AG08395 (cell line): ENCODE measurements at regions not wholly inside any gene's neighbourhood (a gene's known extent, or its start where the extent isn't known, plus 50 kb on each side); places are given as distances from the start of the nearest gene placed in this dataset.

ENCODE experiments used
- DNase-seq: peaks from one replicate; pipeline ENCODE4 v3.0.0; 2012; ENCODE audit warnings: mixed read lengths, low spot score

DNA sequence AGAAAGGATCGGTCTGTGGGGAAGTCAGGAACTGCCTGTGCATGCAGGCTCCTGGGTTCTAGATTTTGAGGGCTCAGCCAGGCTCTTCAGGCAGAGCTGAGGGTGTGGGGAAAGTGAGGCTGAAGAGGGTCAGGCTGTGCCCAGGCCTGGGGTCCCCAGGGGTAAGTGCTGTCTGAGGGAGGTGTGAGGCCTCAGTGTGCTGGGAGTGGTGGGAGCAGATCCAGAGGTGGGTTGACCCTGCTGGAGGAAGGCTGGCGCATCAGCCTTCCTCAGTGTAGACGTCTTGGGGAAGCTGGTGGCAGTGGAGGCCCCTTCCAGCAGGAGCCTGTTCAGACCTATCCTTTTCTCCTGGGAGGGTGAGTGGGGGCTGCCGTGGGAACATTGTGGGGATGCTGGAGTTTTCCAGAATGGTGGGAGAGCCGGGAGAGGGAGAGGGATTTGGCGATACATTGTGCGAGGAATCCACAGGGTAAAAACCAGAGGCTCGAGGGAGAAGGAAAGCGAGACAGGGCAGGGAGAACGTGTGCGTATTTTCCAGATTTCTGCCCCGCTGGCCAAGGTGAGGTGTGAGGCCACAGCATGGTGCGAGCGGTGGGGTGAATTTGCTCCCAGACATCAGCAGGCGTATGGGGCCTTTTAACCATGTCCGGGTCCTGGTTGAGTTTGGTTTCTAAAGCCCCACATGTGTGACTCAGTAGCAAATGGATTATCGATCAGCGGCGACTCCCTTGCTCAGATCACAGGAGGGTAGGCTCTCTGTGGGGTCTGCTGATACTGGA, 237.7 kb downstream of the TEX29 start:
- DNase-seq = no peak

- no peak for DNase-seq
These were observed 238.3 kb downstream of the TEX29 start for GRCh38 chr13:111558700-111559088.

DNA sequence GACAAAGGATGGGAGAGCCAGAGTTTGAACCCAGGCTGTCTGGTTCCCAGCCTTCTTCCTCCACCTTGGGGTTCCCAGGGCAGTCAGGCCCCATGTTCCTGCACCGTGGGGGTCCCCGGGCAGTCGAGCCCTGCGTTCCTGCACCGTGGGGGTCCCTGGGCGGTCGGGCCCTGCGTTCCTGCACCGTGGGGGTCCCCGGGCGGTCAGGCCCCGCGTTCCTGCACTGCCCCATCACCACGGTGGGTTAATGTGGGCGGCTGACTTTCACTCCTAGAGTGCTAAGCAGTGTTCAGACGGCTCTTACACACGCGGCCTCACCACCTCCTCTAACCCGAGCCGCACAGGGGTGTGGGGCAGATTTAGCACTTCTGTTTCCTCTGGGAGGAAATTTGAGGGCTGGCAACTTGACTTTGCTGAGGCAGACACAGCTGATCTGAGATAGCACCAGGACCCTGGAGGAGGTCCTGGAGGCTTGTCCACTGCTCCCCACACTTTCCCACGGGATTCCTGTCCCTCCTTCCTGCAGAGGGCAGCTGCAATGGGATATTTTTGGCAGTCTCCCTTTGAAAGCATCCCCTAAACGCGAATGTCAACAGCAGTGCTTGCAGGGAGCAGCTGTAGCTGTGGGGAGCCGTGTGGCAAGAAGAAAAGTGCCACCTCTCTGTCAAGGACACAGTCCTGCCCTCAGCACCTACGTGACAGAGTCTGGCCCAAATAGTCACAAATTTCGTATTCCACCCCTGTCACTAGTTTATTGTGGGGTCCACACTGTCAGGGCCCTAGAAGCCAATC, 239.4 kb downstream of the TEX29 start:
- no peak for DNase-seq

- DNase-seq = no peak
These were observed 240.8 kb downstream of the TEX29 start for GRCh38 chr13:111561091-111561781.

DNA sequence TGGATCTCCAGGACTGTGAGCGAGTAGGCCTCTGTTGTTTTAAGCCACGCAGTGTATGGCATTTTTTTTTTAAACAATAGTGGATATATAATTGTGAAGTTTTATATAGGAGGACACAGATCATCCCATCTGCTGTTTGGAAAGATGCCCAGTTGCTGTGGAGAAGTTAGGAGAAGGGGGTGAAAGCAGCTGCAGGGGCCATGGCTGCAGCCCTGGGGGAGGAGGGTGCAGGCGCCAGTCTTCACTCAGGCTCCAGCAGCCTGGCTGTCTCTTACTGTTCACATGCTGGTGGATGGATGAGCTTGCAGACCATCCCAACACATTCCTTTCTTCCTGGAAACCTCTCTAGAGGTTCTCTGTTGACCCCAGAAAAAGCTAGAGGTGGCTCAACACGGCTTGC, 242.3 kb downstream of the TEX29 start:
- no peak for DNase-seq

DNA sequence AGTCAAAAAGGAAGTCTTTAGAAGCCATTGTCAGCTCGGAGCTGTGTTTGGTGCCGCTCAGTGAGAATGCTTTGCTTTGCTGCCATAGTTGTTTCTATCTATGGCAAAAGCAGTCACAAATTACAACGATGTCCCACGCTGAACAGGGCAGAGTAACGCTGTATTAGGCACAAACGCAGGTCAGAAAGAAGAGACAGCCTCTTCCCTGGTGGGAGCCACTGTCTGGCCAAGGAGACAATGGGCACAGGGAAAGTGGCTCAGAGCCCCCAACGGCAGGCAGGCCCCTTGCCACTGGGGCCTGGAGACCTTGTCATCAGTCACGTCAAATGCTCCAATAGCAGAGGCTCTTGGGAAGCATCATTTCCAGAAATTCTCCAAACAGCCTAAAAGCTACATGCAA, 244.2 kb downstream of the TEX29 start:
- no peak for DNase-seq

- no peak for DNase-seq
These were observed 245.0 kb downstream of the TEX29 start for GRCh38 chr13:111565400-111565799.

DNA sequence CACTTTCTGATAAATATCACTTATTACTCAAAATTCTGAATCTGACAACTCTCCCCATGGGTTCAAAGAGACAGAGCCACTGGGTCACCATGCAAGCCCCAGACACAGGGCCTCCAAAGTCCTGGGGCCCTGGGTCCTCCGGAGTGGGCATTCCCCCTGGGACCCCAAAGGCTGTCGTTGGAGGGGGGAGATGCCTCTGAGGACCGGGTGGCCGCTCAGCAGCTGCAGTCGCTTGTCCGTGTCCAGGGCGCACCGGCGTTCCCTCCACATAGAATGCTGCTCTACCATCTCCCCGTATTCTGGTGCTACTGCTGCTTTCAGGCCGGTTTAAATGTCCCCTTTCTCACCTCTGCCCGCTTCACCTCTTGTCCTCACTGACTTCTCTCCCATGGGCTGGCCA, 246.1 kb downstream of the TEX29 start:
- no peak for DNase-seq

DNA sequence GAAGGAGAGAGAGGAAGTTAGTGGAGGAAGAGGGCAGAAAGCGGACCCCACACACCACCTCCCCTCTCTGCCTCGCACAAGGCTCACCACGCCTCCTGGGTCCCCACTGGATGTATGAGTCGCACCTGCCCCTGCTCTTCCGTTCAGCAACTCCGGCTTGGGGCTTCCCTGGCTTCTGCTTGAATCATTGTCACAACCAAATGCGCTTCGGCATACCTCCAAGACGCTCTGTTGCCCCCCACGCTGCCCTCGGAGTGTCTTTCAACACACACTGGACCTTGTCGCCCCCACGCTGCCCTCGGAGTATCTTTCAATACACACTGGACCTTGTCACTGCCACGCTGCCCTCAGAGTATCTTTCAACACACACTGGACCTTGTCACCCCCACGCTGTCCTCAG, 247.2 kb downstream of the TEX29 start:
- DNase-seq = no peak

DNA sequence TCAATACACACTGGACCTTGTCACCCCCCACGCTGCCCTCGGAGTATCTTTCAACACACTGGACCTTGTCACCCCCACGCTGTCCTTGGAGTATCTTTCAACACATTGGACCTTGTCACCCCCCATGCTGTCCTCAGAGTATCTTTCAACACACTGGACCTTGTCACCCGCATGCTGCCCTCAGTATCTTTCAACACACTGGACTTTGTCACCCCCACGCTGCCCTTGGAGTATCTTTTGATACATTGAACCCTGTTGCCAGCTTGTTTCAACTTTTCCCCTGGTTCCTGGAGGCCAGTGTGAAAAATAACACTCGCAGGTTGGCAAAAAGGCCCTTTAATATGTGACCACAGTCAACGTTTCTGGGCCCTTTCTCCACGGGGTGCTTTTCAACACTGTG, 247.8 kb downstream of the TEX29 start:
- no peak for DNase-seq

GRCh38 chr13:111570911-111571310, 250.5 kb downstream of the TEX29 start:
- no peak for DNase-seq

DNA sequence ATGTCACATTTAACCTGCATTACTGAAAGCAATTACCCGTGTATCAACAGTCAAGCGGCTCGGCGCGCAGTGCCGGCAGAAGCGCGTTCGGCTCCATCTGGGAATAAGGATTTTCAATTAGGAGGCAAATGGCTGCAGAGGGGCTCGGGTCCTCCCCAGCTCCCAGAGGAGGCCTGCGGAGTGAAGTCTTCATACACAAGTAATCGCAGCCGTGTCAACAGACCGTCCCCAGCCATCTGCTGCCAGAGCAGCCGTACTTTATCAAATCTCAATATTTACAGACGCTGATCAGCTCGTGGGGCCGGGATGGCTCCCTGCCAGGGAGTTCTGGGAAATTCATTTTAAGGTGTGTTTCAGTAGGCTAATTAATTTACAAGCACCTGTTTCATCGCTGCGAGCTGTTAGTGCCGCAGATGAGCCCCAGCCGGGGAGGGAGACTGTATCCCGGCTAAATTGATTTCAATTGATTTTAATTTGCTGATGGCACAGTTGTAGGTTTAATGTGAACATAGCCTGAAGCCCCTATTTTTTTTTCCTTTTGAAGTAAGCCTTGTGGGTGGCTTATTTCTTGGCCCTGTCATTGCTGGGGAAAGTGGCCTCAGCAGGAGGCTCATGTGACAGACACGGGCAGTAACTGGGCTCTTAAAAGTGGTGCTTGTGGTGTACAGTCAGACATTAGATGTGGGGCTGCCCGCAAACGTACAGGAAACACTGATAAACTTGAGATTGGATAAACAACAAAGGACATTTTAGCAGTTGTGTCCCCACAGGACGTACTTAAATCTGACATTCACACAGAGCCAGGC, 252.7 kb downstream of the TEX29 start:
- DNase-seq = no peak

DNA sequence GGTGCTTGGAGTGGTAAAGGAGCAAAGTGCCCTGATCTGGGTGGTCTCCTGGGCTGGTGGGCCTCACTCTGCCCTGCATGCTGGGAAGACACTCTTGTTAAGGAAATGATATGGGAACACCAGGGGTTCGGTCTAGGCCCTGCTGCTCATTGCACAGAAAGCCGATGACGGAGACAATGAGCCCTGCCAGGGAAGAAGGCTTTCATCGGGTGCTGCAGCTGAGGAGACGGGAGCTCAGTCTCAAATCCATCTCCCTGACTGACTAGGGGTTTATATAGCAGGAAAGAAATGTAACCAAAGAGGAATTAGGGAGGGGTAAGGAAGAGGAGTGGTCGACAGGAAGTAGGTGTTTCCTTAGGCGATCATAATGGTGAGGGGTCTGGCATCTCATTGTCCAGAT, 253.4 kb downstream of the TEX29 start:
- DNase-seq = no peak

- no peak for DNase-seq
These were observed 254.8 kb downstream of the TEX29 start for GRCh38 chr13:111575276-111575675.

DNA sequence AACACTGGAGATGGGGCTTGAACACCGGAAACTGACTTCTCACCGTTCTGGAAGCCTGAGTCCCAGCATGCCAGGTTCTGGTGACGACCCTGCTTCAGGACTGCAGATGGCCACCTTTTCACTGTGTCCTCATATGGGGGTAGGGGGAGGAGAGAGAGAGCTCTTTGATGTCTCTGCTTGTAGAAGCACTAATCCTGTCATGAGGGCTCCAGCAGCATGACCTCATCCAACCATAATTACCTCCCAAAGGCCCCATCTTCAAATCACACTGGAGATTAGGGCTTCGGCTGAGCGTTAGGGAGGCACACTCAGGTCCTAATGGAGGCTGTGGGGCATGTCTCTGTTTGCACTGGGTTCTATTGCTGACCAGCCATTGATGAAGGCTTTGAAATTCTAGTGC, 255.3 kb downstream of the TEX29 start:
- DNase-seq = no peak

- no peak for DNase-seq
These were observed 256.9 kb downstream of the TEX29 start for GRCh38 chr13:111577208-111577828.

DNA sequence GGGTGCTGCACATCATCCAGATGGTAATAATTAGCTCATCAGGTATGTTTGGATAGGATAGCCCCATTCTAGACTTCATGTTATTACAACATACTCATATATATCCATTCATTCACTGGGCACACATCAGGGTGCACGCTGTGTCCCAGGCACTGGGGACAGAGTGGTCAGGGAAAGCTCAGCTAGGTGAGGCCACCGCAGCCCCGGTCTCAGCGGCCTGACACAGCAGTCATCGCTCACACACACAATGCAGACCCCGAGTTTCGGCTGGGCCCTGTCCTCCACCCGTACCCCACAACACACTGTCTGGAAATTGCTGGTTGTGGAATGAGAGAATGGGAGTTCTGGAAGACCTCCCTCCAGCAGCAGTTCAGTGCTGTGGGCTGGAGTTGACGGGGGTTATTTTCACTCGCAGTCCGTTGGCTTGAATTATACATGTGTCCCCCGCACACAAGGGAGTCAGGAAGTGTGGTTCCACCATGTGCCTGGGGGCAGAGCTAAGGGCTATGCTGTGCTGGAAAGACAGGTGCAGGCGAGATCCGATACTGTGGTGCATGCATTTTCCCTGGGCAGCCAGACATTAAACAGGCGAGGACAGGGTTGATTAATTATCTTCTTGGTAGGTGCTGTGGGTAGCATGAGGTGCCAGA, 257.6 kb downstream of the TEX29 start:
- no peak for DNase-seq

GRCh38 chr13:111584101-111584672, 263.7 kb downstream of the TEX29 start:
- no peak for DNase-seq

DNA sequence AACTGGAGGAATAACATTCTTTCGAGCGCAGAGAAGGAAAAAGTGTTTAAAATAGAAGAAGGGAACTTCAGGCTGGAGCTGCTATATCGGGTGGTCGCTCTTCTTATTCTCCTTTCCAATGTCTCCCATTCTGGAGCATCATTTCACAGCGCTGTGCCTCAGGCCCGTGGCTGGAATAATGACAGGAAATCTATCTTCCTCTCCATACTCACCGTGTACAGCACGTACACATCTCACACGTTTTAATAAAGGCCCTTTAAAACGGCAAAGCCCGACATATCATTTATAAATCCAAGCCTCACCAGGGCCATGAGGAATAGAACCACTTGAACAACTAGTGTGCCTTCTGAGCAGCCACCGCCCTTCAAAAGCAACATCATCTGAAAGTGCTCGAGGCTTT, 264.4 kb downstream of the TEX29 start:
- DNase-seq = no peak

DNA sequence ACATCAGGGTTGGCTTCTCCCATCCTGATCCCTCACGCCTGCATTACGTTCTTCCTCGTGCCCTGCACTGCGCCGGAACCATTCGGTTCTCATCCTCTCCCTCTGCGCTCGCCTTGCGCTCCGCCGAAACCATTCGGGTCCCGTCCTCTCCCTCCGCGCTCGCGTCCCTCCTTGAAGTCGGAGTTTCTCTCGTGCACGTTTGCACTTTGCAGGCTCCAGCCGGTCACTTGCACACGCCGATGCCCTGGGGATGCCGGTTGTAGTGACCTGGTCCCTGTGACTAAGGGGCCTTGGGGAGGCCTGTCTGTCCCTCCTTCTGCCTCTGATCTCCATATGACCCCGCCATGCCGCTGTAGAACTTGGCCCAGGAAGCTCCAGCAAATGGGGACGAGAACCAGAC, 265.8 kb downstream of the TEX29 start:
- DNase-seq = no peak

DNA sequence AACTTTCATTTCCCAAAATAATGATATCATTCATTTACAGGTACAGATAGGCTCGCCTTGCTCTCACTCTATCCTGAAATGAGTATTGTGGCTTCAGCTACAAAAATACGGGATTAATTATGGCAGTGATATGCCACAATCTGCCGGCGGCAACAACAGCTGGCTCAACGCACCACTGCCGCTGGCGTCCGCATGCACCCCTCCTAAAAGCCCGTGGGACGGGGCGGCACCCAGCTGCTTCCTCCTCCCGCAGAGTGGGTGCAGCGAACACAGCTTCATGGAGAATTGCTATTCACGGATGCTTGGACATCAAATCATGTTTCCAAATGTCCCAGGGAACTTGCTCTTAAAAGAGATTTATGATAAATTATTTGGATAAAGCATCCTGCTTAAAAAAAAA, 266.8 kb downstream of the TEX29 start:
- no peak for DNase-seq
